Right atrium auricular region (tissue), 2 donors: ENCODE measurements at regions not wholly inside any gene's neighbourhood (a gene's known extent, or its start where the extent isn't known, plus 50 kb on each side); places are given as distances from the start of the nearest gene placed in this dataset.

Source experiments
- DNase-seq: peaks from one replicate; pipeline ENCODE4 v3.0.0-alpha.2; 2019; ENCODE audit warnings: low spot score
- H3K27ac ChIP-seq, 2 donors: fragments of 200-600 bp; sonication (generic); 1 replicate in 1 of 2; 2 replicates in 1 of 2; pipeline ENCODE4 v1.5.1; 2016 to 2019
- H3K27me3 ChIP-seq, 2 donors: fragments of 200-600 bp; sonication (generic); one replicate each; pipeline versions ENCODE4 v1.5.1 to v1.6.0; 2017 to 2019
- H3K36me3 ChIP-seq: fragments of 200-600 bp; sonication (generic); one replicate; pipeline ENCODE4 v1.5.1; 2016
- H3K4me1 ChIP-seq, 2 donors: fragments of 200-600 bp; sonication (generic); one replicate each; pipeline versions ENCODE4 v1.5.1 to v1.6.0; 2017 to 2019
- H3K4me3 ChIP-seq, 2 donors: fragments of 200-600 bp; sonication (generic); 1 replicate in 1 of 2; 2 replicates in 1 of 2; pipeline ENCODE4 v1.5.1; 2017 to 2019; ENCODE audit warnings: mild to moderate bottlenecking in 1 of 2, moderate library complexity in 1 of 2
- H3K9me3 ChIP-seq, 2 donors: fragments of 200-600 bp; sonication (generic); one replicate each; pipeline ENCODE4 v1.5.1; 2019
- CTCF ChIP-seq, 2 donors: fragments of 200-600 bp; sonication (generic); IDR thresholded peaks; one replicate each; pipeline ENCODE4 v1.5.1; 2019; ENCODE audit warnings: antibody characterized with exemption in 2 of 2

DNA sequence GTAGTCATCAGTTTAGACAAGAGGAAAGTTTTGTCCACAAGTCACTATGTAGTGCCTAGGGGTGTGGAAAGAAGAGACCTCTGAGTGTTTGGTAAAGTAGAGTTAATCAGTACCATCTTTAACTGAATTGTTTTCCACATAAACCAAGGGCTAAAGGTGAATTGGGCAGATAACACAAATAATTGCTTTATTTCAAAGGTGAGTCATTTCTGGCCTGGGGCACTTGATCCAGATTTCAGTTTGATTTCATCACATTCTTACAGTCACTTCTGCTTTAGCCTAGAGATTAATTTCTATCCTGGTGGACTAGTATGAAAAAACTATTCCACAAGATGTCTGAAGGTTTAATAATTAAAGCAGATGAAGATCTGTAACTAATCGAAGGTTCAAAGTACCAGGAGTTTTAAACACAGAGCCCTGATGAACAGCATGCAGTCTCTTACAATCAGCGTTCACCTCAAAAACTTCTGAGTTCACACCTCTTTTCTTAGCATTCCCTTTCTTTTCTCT lies 74.5 kb upstream of the BOD1L1 start:
- Histone ChIP-seq H3K9me3 (no peaks in the 10 kb centered on the region), H3K4me1 (peaks cover 0 to 14% of the 10 kb centered on the region in 2 donors), H3K27me3 (no peaks in the 10 kb centered on the region), H3K4me3 (no peak overlapping the region), H3K36me3 (no peaks in the 10 kb centered on the region), H3K27ac (no peak overlapping the region)
- no peak for DNase-seq
- no peak for TF ChIP-seq CTCF (IDR thresholded peaks at IDR 0.05)

DNA sequence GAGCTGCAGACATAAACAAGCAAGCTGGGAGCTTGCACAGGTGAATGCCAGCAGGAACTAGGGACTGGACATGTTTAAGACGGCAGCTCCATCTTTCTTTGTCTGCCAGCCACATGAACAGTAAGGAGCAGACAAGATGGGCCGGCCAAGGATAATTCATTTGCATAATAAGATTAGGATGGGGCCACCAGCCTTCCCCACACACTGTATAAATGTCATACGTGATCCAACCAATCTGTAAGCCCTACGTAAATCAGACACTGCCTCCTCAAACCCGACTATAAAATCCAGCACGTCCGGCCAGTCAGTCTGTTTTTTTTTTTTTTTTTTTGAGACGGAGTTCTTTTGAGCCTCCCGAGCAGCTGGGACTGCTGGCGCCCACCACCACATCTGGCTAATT lies 75.6 kb upstream of the BOD1L1 start:
- DNase-seq: no peak
- Histone ChIP-seq H3K27me3 (no peaks in the 10 kb centered on the region), H3K9me3 (no peaks in the 10 kb centered on the region), H3K4me3 (no peak overlapping the region), H3K27ac (peak overlapping the region in 1 of 2 donors; percentile 93), H3K36me3 (no peaks in the 10 kb centered on the region), H3K4me1 (peaks cover 0 to 14% of the 10 kb centered on the region in 2 donors)
- TF ChIP-seq CTCF (IDR thresholded peaks at IDR 0.05): no peak

- no peak for TF ChIP-seq CTCF (IDR thresholded peaks at IDR 0.05)
- no peak overlapping the region for H3K4me3 ChIP-seq
- H3K4me1 ChIP-seq: peaks cover 0 to 14% of the 10 kb centered on the region in 2 donors
- no peaks in the 10 kb centered on the region for H3K36me3 ChIP-seq
- no peak for DNase-seq
- H3K27ac ChIP-seq: peak overlapping the region in 1 of 2 donors; percentile 93
- no peaks in the 10 kb centered on the region for H3K9me3 ChIP-seq
- no peaks in the 10 kb centered on the region for H3K27me3 ChIP-seq
Observed at GRCh38 chr4:13704035-13704434, 76.5 kb upstream of the BOD1L1 start.

GRCh38 chr4:13704761-13705160 lies 77.2 kb upstream of the BOD1L1 start:
- DNase-seq: no peak
- no peak for TF ChIP-seq CTCF (IDR thresholded peaks at IDR 0.05)
- Histone ChIP-seq H3K27me3 (no peaks in the 10 kb centered on the region), H3K4me3 (no peak overlapping the region), H3K4me1 (peaks cover 0 to 14% of the 10 kb centered on the region in 2 donors), H3K27ac (peak overlapping the region; percentile 60 to 93), H3K9me3 (no peaks in the 10 kb centered on the region), H3K36me3 (no peaks in the 10 kb centered on the region)

GRCh38 chr4:13705521-13706041 lies 78.1 kb upstream of the BOD1L1 start:
- H3K36me3 ChIP-seq: no peaks in the 10 kb centered on the region
- no peaks in the 10 kb centered on the region for H3K27me3 ChIP-seq
- H3K4me1 ChIP-seq: peaks cover 0 to 14% of the 10 kb centered on the region in 2 donors
- H3K9me3 ChIP-seq: no peaks in the 10 kb centered on the region
- TF ChIP-seq CTCF (IDR thresholded peaks at IDR 0.05): no peak
- no peak for DNase-seq
- no peak overlapping the region for H3K4me3 ChIP-seq
- H3K27ac ChIP-seq: peak overlapping the region; percentile 60 to 93

DNA sequence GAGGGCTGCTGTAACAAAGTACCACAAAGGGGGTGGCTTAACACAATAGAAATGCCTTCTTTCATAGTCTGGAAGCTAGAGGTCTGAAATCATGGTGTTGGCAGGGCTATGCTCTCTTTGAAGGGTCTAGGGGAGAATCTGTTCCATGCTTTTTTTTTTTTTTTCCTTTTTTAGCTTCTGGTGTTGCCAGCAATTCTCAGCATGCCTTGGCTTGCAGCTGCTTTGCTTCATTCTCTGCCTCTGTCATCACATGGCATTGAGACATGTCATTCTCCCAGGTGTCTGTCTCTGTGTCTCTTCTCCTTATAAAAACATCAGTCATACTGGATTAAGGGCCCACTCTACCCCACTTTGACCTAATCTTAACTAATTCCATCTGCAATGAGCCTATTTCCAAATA lies 78.6 kb upstream of the BOD1L1 start:
- Histone ChIP-seq H3K27ac (peak overlapping the region; percentile 60 to 93), H3K9me3 (no peaks in the 10 kb centered on the region), H3K27me3 (no peaks in the 10 kb centered on the region), H3K36me3 (no peaks in the 10 kb centered on the region), H3K4me1 (peaks cover 0 to 14% of the 10 kb centered on the region in 2 donors), H3K4me3 (no peak overlapping the region)
- DNase-seq: no peak
- no peak for TF ChIP-seq CTCF (IDR thresholded peaks at IDR 0.05)
